ENCODE measurements at regions not wholly inside any gene's neighbourhood (a gene's known extent, or its start where the extent isn't known, plus 50 kb on each side); places are given as distances from the start of the nearest gene placed in this dataset.

DNA sequence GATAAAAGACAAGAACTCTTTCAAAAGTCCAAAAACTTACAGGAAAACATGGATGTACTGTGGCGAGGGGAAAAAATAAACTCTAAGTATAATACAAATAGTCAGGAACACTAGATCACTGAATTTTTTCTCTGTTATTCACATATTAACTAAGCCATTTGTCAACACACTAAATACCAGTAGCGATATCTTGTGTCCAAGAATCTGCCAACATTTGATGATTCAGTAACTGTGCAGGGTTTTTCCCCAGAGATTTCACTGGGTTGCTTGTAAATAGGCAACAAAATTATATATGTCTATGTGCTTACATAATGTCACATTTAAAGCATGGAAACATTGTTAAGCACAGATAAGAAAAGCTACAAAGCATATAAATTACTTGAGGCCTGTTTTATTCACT, 205.9 kb downstream of the KIF21A start:
- Histone ChIP-seq H3K36me3 (ENCODE audit: control insufficient read depth in 2 of 2, extremely low read depth in 1 of 2, insufficient read depth in 2 of 2, low read length in 2 of 2) (no peaks in the 10 kb centered on the region), H3K27ac (ENCODE audit: control insufficient read depth, insufficient read depth, low read length) (no peak overlapping the region)
- no peak for TF ChIP-seq EZH2 (IDR thresholded peaks at IDR 0.05; ENCODE audit: low read length)
- TF ChIP-seq, protein P1, sequence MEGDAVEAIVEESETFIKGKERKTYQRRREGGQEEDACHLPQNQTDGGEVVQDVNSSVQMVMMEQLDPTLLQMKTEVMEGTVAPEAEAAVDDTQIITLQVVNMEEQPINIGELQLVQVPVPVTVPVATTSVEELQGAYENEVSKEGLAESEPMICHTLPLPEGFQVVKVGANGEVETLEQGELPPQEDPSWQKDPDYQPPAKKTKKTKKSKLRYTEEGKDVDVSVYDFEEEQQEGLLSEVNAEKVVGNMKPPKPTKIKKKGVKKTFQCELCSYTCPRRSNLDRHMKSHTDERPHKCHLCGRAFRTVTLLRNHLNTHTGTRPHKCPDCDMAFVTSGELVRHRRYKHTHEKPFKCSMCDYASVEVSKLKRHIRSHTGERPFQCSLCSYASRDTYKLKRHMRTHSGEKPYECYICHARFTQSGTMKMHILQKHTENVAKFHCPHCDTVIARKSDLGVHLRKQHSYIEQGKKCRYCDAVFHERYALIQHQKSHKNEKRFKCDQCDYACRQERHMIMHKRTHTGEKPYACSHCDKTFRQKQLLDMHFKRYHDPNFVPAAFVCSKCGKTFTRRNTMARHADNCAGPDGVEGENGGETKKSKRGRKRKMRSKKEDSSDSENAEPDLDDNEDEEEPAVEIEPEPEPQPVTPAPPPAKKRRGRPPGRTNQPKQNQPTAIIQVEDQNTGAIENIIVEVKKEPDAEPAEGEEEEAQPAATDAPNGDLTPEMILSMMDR (optimal IDR thresholded peaks at IDR 0.05 in 1 of 3, IDR thresholded peaks at IDR 0.05 in 1 of 3, conservative IDR thresholded peaks at IDR 0.05 in 1 of 3; ENCODE audit: extremely low read depth in 1 of 3, insufficient read depth in 2 of 3, low read length in 3 of 3), result no peak

DNA sequence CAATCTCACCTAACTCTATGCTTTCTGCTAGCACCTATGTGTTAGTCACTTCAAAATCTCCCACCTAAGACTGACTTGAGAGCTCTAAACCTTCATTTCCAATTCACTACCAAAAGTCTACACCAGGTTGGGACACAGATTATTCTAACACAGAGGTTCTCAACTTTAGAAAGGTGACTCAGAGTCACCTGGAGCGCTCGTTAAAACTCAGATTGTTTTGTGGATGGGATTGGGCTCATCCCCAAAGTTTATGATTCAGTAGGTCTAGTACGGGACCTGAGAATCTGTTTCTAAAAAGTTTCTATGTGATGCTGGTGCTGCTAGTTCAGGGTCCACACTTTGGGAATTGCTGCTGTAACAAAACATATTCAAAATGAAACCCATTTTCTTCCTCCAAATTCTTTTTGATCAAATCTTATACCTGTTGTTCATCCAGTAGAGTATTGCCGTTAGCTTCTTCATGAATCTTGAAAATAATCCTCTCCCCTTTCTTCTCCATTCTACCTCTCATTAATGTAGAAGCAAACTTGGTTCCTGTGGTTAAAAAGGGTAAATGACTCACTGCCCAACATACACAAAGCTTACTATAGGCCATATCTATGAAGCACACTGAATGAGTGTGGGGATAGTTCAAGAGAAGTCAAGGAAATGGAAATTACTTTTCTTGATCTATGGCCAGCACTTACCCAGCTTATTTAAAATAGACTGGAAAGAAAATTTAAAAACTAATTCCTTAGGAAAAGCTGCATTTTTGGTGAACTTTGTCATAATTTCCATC, 206.7 kb downstream of the KIF21A start:
- H3K4me3 ChIP-seq (ENCODE audit: control insufficient read depth in 2 of 3, extremely low read depth in 1 of 3, insufficient read depth in 2 of 3, low read depth in 1 of 3, low read length in 3 of 3), result no peak overlapping the region
- H3K27ac ChIP-seq (ENCODE audit: control insufficient read depth, insufficient read depth, low read length), result no peak overlapping the region
- dilution Hi-C loops (cut with MboI; ENCODE audit: extremely low pct_ligation_motif_present, low sequenced_read_pairs), result no loop called here
- no peak overlapping the region for H2AFZ ChIP-seq (ENCODE audit: control insufficient read depth, low read length)
- DNase-seq (ENCODE audit: low read depth, low spot score) (no peak), FAIRE-seq (no peak)
- no peaks in the 10 kb centered on the region for H3K9me1 ChIP-seq (ENCODE audit: control insufficient read depth, extremely low read depth, insufficient read depth, low read length)
- TF ChIP-seq EZH2 (IDR thresholded peaks at IDR 0.05; ENCODE audit: low read length), result no peak
- TF ChIP-seq, protein P1 (optimal IDR thresholded peaks at IDR 0.05 in 1 of 3, IDR thresholded peaks at IDR 0.05 in 1 of 3, conservative IDR thresholded peaks at IDR 0.05 in 1 of 3; ENCODE audit: extremely low read depth in 1 of 3, insufficient read depth in 2 of 3, low read length in 3 of 3), result no peak
- no peak overlapping the region for H3K4me2 ChIP-seq (ENCODE audit: control insufficient read depth, extremely low read depth, insufficient read depth, low read depth, low read length)
- H3K27me3 ChIP-seq (ENCODE audit: control insufficient read depth, extremely low read depth, insufficient read depth, low read length), result no peaks in the 10 kb centered on the region
- H3K9ac ChIP-seq (ENCODE audit: control insufficient read depth, extremely low read depth, insufficient read depth, low read length), result no peak overlapping the region
- H3K4me1 ChIP-seq (ENCODE audit: control insufficient read depth, extremely low read depth, insufficient read depth, low read length), result no peaks in the 10 kb centered on the region
- no peaks in the 10 kb centered on the region for H4K20me1 ChIP-seq (ENCODE audit: control insufficient read depth, extremely low read depth, insufficient read depth, low read length)
- no peaks in the 10 kb centered on the region for H3K36me3 ChIP-seq (ENCODE audit: control insufficient read depth in 2 of 2, extremely low read depth in 1 of 2, insufficient read depth in 2 of 2, low read length in 2 of 2)
- no peaks in the 10 kb centered on the region for H3K79me2 ChIP-seq (ENCODE audit: control insufficient read depth, insufficient read depth, low read length)
- no peaks in the 10 kb centered on the region for H3K9me3 ChIP-seq (ENCODE audit: control insufficient read depth, low read depth, low read length)

More for the DNA sequence above, 205.9 kb downstream of the KIF21A start:
- no peak overlapping the region for H3K4me3 ChIP-seq (ENCODE audit: control insufficient read depth in 2 of 3, extremely low read depth in 1 of 3, insufficient read depth in 2 of 3, low read depth in 1 of 3, low read length in 3 of 3)
- DNase-seq (ENCODE audit: low read depth, low spot score), result no peak
- no peak for FAIRE-seq
- no peaks in the 10 kb centered on the region for H3K9me3 ChIP-seq (ENCODE audit: control insufficient read depth, low read depth, low read length)
- no peaks in the 10 kb centered on the region for H3K79me2 ChIP-seq (ENCODE audit: control insufficient read depth, insufficient read depth, low read length)
- H3K27me3 ChIP-seq (ENCODE audit: control insufficient read depth, extremely low read depth, insufficient read depth, low read length), result no peaks in the 10 kb centered on the region
- dilution Hi-C loops (cut with MboI; ENCODE audit: extremely low pct_ligation_motif_present, low sequenced_read_pairs), result no loop called here
- no peak overlapping the region for H2AFZ ChIP-seq (ENCODE audit: control insufficient read depth, low read length)
- no peak overlapping the region for H3K9ac ChIP-seq (ENCODE audit: control insufficient read depth, extremely low read depth, insufficient read depth, low read length)
- no peaks in the 10 kb centered on the region for H3K9me1 ChIP-seq (ENCODE audit: control insufficient read depth, extremely low read depth, insufficient read depth, low read length)
- no peaks in the 10 kb centered on the region for H4K20me1 ChIP-seq (ENCODE audit: control insufficient read depth, extremely low read depth, insufficient read depth, low read length)
- no peaks in the 10 kb centered on the region for H3K4me1 ChIP-seq (ENCODE audit: control insufficient read depth, extremely low read depth, insufficient read depth, low read length)
- no peak overlapping the region for H3K4me2 ChIP-seq (ENCODE audit: control insufficient read depth, extremely low read depth, insufficient read depth, low read depth, low read length)

Measured in keratinocyte (primary cell).